Spleen (tissue), 7 donors: ENCODE measurements at regions not wholly inside any gene's neighbourhood (a gene's known extent, or its start where the extent isn't known, plus 50 kb on each side); places are given as distances from the start of the nearest gene placed in this dataset.

ENCODE experiments used
- POLR2AphosphoS5 ChIP-seq, 3 donors: sonication (generic); formaldehyde crosslinking; IDR thresholded peaks; one replicate each; pipeline ENCODE4 v1.5.1; 2017; ENCODE audit warnings: antibody characterized with exemption in 3 of 3
- TF ChIP-seq, protein P1 (sequence below), 11 experiments: fragments of 200-600 bp in 7 of 11; fragments of 450-650 bp in 4 of 11; sonication (generic) in 4 of 11; IDR thresholded peaks in 8 of 11; conservative IDR thresholded peaks in 3 of 11; 1 replicate in 7 of 11; 2 replicates in 4 of 11; pipeline versions ENCODE4 v1.4.0 to v1.8.0; 2016 to 2021; ENCODE audit warnings: antibody characterized with exemption in 11 of 11, inconsistent platforms in 4 of 11, mild to moderate bottlenecking in 1 of 11
- donor health status: DM: no; HTN: no; CAD: no; lungs with moderate emphysema.
- donor health status: DM: no; HTN: no; CAD: no.
- donor health status: DM: no; HTN: no; CAD: no.

GRCh38 chr12:67154901-67155300 lies 114.3 kb upstream of the CAND1 start:
- TF ChIP-seq, protein P1, sequence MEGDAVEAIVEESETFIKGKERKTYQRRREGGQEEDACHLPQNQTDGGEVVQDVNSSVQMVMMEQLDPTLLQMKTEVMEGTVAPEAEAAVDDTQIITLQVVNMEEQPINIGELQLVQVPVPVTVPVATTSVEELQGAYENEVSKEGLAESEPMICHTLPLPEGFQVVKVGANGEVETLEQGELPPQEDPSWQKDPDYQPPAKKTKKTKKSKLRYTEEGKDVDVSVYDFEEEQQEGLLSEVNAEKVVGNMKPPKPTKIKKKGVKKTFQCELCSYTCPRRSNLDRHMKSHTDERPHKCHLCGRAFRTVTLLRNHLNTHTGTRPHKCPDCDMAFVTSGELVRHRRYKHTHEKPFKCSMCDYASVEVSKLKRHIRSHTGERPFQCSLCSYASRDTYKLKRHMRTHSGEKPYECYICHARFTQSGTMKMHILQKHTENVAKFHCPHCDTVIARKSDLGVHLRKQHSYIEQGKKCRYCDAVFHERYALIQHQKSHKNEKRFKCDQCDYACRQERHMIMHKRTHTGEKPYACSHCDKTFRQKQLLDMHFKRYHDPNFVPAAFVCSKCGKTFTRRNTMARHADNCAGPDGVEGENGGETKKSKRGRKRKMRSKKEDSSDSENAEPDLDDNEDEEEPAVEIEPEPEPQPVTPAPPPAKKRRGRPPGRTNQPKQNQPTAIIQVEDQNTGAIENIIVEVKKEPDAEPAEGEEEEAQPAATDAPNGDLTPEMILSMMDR (IDR thresholded peaks at IDR 0.05 in 8 of 11, conservative IDR thresholded peaks at IDR 0.05 in 3 of 11) = no peak
- no peak for TF ChIP-seq POLR2AphosphoS5 (IDR thresholded peaks at IDR 0.05)
